Hematopoietic multipotent progenitor cell treated with erythropoietin and hydrocortisone succinate and interleukin-3 and kit ligand, for 8 days (in vitro differentiated cells): ENCODE measurements at regions not wholly inside any gene's neighbourhood (a gene's known extent, or its start where the extent isn't known, plus 50 kb on each side); places are given as distances from the start of the nearest gene placed in this dataset.
"Not testable (repeated sequence)": the region's sequence is repeated elsewhere in the genome, so short reads cannot be mapped to it uniquely, and the experiment has no call there.

ENCODE experiments used
- DNase-seq: peaks from one replicate; pipeline ENCODE4 v3.0.0-alpha.2; 2015

DNA sequence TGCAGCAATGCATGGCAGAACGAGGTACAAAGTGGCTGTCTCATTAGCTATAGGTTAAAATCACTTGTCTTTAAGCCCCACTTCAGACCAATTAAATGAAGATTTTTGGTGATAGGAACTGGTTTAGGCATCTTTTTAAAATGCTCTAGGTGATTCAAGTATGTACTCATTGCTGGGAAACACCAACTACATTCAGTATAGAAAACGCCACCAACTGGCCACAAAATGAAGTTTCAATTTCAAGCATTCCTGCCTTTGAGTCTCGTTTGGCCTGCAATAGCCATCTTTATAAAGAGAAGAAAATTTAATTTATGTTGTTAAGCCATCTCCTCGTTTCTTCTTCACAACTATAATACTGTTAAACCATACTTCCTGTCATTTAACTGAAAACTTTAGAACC, 587.9 kb downstream of the GBE1 start:
- no peak for DNase-seq

DNA sequence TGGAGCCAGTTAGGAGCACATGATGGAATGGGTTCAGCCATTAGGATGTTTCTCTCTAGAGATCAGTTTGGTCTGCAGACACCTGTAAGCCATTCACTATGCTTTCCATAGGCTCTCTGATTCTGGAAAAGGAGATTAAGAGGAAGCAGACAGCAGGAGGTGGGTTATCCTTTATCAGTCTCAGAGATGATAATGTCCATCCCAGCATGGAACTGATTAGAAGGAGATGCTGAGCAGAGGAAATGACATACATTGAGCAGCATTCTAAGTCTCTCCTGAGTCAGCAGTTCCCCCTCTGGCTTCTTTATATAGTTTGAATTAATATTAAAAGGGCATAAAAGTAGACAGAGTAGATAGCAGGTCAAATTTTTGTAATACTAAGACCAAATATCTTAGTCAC, 591.1 kb downstream of the GBE1 start:
- no peak for DNase-seq

DNA sequence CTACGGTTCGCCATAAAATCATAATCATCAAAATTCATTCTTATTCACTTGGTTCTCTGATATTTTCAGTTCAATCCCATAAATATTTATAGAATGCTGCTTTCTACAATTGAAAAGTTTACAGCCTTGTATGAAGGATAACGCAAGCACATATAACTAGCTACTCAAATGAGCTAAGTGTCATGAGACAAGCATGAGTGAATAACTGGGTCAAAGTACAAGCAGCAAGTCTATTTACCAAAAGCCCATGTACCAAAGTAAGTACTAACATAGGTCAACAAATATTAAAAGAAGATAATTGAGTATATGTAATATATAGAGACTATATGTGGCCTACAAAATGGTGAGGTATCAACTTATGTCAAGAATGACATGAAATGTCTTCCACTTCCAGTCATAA, 596.6 kb downstream of the GBE1 start:
- DNase-seq: no peak

DNA sequence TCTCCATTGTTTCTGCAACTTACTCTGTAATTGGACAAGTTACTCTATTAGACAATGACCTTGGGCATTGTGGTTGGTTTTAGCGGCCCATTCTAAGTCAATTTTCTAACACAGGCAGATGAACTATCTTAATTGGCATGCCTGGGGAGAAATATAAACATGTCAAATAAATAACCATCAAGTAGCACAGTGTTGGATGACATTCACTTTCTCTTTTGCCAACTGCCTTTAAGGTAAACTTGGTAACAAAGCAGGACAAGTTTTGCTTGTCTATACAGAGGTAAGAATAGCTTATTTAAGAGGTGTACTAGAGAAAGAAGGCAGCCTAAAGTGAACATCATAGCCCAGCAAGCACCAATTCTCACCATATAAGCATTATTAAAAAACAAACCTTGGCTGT, 599.6 kb downstream of the GBE1 start:
- DNase-seq: no peak

DNA sequence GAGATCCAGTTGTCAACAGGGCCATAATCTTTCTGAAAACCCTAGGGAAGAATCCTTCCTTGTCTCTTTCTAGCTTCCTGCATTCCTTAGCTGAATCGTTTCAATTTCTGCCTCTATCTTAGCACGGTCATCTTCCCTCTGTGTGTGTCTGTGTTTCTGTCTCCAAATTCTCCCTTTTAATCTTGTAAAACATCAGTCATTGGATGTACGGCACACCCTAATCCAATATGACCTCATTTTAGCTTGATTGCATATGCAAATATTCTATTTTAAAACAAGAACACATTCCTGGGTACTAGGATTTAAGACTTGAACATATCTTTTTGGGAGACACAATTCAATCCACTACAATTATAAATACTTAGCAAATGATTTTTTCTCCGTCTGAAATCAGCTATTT, 600.3 kb downstream of the GBE1 start:
- no peak for DNase-seq

DNA sequence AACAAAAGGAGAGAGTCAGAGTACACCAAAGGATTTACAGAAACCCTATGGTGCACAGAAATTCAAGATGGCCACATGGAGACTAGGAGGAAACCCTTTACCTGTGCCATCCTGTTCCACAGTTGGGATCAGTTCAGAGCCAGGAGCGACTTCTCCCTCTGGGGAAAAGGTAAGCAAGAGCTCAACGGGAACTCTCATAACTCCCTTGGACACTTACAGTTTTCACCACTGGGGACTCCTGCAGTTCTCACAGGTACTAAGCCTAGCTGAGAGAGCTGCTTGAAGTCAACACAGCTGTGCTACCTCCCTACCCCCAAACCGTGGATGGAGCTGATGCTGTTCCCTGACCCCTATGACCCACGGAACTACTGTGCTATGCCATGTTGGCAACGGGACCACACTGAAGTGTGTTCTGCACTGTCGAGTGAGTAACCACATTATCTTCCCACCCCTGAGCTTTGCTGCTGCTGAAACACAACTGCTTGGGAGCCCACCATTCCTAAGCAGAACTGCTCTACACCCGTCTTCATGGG, 606.8 kb downstream of the GBE1 start:
- DNase-seq: no peak

DNA sequence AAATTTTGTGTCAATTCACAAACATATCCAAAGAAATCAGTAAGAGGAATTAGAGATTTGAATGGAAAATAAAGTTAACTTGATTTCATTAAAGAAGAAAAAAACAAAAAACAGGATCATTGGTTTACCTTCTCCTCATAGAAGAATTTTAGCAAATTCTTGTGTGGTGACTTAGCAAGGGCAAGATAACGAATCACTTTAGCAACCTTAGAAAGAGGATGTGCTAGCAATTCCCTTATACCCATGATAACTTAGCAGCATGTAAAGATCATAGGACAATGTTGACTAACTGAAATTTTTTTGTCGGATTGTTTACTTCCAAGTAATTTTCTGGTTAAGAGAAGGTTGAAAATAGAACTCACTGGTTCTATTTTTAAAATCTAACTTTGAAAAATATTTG, 609.3 kb downstream of the GBE1 start:
- no peak for DNase-seq

DNA sequence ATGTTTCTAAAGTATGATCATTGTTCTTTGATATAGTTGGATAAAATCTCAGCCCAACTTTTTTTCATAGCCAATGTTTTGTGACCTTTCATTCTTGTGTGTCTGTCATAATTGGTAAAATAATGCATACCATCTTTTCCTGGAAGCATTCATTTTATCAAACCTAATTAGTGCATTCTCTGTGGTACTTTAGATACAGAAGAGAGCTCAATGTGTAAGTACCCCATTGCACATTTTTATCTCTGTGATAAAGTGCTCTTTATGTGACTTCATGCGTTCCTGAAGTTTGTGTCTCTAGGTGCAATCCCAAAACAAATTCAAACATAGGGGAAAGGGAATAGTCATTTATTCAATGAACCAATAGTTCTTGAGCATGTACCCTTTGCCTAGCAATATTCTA, 628.5 kb downstream of the GBE1 start:
- no peak for DNase-seq

DNA sequence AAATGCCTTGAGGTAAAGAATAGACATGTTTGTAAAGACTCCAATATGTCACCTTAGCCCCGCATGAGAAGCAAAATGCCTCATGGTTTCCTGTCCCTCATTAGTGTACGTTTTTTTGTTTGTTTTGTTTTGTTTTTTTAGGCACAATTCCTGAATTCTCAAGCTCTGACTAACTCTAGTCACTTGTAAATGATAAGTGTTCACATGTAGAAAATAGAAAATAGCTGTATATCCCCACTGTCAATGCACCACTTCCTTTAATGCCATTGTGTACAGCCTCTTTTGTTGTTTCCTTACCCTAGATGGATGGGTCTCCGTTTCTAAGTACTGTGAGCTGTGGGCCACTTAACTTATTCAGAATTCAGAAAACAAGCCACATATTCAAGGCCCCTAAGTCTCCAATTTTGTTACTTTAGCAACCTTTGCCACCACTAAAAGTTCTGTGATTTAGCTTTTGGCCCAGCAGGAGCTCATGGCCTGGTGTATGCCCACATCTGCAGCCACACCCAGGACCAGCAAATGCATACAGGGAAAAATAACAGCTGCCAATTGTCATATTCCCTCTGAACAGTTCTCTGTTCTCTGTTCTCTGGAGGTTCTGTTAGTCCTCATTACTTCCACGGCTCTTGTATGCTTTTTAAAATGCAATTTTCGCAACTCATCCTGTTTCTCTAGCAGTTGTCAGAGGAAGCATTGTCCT, 655.5 kb downstream of the GBE1 start:
- DNase-seq: no peak

DNA sequence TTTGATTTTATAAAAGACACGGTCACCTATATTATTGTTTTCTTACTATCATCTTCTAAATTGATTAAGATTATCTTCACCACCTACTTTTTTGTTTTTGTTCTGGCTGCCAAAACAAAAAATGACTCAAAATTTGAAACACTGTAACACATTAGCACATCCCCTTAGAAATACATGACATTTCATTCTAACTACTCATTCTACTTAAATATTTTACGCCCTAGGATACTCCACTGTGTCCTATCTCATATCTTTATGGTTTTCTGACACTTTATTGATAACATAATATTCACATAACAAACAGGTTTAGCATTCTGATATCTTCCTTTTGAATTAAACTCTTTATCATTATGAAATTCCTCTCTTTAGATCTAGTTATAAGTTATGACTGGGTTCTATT, 656.2 kb downstream of the GBE1 start:
- DNase-seq: no peak

DNA sequence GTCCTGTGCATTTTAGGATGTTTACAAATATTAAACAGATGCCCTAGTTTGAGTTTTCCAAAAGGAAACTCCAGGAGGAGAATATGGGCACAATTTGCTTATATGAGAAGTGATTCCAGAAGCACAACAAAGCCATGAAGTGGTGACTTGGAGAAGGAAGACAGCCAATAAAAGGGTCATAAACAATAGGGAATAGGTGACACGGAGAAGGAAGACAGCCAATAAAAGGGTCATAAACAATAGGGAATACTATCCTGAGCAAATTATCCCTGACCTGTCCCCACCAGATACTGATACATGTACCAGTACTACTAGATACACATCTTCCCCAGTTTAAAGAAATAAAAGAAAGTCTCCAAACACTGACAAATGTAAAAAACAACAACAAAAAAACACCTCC, 663.6 kb downstream of the GBE1 start:
- DNase-seq: no peak

DNA sequence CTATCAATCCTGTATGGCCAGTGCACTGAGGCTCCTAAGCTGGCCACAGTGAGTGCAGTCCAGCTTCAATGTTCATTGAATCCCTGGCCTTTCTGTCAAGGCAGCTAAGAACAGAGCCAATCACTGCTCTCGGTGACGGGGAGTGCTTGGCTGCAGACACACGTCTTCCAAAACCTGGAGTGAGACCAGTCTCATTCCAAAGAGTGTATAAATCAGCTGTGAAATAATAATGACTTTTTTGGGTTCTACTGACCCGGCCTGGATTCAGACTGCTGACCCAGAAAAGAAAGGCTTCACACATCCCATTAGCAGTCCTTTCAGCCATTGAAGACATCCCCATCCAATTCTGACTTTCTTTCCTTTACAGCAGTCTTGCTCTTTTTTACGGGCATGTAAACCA, 665.5 kb downstream of the GBE1 start:
- no peak for DNase-seq

DNA sequence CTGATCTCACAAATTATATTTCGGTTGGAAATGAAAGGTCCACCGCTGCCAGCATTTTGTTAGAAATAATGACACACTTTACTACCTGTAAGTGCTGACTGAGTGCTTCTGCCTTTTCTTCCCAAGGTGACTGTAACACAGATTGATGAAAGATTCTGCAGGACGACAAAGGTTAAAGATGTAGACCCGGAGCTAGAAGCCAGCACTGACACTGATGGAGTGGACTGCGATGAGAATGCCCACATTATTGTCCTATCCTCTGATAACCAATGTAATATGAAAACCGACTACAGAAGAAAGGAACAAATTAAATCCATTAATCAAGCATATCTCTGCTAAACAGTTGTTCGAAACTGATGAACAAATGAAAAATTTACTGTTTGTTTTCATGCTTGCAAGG, 666.5 kb downstream of the GBE1 start:
- no peak for DNase-seq

DNA sequence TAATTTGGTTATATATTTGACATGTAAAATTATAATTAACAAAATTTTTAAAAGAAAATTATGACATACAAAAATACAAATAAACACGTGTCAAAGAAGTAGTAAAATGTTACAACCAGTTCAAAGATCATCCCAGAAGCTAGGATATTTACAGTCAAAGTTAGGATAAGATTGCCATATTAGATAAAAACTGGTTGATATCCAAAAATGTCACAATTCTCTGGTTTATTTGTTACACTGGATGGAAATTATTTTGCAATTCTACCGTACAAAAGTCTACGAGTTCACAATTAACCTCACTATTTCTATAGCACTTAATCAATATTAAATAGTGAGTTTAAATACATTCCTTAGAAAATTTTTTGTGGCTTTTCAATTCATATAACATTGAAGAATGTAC, 673.8 kb downstream of the GBE1 start:
- no peak for DNase-seq

DNA sequence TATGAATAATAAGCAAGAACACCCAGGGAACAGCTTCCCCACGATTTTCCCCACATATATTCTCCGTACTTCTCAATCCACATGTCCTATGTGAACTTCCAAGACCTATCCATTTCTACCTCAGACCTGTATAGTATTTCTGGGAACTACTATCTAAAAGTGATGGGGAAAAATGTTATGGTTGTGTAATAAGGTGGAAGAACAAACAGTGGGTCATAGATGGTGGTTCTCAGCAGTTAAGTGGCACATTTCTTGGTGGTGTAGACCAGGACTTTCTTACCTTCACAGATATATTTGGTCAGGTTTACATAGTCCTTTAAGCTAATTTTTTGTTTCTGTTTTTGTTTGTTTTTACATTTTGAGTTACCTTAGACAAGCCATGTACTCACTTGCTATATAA, 675.1 kb downstream of the GBE1 start:
- no peak for DNase-seq

DNA sequence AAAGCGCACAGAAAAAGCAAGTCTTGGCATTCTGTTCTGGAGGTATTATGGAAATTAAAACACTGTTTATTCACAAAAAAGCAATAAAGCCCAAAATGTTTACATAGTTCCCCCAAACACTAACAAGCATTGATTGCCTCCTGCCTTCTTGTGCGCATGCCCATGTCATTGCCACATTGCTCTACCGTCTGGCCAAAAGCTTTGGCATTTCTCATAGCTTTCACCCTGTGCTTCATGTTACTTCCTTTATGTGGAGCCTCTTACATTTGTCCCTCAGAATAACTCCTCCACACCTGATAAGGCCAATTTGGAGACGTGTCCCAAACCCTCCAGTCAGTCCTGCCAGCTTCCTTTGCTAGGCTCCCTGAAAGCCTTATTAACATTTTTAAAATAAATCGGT, 680.8 kb downstream of the GBE1 start:
- no peak for DNase-seq

DNA sequence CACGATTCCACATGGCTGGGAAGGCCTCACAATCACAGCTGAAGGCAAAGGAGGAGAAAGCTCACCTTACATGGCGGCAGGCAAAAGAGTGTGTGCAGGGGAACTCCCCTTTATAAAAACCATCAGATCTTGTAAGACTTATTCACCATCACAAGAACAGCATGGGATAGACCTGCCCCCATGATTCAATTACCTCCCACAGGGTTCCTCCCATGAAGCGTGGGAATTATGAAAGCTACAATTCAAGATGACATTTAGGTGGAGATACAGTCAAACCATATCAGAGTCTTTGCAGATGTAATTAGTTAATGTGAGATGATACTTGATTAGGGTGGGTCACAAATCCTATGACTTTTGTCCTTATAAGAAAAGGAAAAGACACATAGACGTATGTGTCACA, 688.9 kb downstream of the GBE1 start:
- no peak for DNase-seq

DNA sequence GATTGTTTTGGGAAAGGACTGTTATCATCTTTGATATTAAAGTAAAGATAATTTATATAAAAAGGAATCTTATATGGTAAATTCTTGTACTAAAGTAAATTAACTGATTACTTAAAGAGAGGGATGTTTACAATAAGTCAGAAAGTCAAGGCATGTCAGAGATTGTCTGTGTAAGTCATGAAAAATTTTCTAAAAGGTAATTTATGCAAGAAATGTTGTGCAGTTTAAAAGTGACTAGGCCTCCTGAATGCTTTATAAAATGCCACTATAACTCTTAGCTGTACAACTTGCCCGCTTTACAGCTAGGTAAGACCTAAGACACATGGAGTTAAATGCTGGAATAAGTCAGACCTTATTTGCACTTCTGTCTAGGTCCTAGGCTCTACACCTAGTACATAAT, 692.9 kb downstream of the GBE1 start:
- no peak for DNase-seq

DNA sequence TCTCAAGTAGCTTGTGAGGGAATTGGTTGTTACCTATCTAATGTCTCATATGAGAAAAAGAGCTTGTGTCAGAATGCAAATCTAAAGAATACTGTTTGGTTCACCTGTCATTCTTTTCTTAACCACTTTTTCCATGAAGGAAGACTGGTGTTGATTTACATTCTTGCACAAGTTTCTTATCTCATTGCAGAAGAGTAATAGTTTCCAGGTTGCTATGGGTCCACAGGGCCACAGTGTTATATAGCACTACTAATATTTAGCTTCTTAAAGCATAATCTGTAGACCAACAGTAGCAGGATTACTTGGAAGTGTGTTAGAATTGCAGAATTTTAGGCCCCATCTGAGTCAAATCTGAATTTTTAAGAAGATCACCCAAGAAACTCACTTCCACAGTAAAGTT, 697.5 kb downstream of the GBE1 start:
- DNase-seq: no peak

DNA sequence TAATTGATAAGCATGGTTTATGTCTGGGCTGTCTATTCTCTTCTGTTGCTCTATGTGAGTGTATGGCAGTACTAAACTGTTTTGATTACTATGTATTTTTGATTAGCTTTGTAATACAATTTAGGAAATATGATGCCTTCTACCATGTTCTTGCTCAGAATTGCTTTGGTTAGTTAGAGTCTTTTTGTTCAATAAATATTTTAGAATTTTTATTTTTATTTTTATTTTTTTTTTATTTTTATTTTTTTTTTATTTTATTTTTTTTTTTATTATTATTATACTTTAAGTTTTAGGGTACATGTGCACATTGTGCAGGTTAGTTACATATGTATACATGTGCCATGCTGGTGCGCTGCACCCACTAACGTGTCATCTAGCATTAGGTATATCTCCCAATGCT, 710.3 kb downstream of the GBE1 start:
- DNase-seq: not testable (repeated sequence)

DNA sequence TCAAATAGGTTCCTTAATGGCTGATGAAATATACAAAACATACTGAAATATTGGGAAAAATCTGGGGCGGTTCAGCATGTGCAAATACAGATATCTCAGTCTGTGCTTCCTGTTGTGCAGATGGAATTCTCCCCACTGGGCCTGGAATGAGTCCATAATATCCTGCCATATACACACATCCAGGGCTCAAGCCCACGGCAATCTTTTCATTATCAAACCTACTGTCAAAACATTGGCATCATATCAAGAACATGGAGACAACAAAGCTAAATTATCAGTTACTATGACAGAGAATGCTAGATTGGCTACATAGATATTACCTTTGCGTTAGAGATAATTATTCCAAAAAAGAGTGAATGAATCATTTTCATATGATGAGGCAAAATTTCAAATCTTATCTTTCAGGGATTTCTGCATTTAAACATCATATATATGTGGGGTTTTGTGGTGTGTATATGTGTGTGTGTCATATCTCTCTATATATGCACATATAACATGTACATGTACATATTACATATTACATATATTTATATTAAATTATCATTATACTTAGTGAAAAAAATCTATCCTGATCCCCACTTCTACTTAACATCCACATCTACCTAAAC, 713.3 kb downstream of the GBE1 start:
- no peak for DNase-seq

DNA sequence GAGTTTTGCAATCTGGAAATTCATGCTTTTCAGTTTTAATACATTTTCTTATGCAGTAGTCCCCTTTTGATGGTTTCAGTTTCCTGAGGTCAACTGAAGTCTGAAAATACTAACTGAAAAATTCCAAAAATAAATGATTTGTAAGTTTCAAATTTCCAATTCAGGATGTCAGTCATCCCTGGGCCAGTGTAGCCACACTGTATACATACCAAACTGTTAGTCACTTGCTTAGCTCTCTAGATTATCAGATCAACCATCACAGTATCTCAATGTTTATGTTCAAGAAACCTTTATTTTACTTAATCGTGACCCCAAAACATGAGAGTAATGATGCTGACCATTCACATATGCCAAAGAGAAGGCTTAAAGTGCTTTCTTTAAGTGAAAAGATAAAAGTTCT, 715.5 kb downstream of the GBE1 start:
- DNase-seq: no peak

DNA sequence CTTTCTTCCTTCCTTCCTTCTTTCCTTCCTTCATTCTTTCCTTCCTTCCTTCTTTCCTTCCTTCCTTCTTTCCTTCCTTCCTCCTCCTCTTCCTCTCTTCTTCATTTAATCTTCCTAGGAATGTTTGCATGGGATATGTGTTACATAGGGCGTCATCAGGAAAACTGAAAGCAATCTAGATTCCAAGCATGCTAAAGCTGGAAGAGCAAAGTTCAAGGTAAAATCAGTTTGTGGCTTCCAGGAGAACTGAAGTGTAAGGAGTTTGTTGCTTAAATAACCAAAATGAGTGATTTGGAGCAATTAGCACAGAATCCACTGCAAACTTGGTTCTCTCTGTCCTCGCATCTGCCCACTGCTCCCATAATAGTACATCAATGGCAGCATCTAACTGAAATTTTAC, 716.2 kb downstream of the GBE1 start:
- DNase-seq: no peak

DNA sequence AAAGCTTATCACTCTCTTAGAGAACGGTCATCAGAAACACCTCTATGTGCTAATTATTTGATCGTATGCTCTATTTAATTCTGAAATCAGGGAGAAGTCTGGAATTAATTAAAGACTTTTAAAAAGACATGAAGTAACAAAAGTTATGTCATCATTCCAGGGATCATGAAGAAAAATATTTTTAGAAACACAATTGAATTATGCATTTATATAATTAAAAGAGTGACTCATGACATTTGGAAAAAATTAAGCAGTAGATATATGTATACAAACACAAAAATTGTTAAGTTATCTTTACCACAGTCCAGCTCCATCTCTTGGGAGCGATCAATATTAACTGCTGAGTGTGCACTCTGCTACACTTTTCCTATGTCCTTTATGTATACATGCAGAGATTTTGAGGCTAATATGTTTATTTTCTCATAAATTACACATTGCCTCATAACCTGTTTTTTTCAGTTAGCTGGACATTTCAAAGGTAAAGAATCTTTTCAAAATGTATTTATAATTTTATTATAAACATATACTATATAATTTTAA, 717.7 kb downstream of the GBE1 start:
- DNase-seq: no peak

DNA sequence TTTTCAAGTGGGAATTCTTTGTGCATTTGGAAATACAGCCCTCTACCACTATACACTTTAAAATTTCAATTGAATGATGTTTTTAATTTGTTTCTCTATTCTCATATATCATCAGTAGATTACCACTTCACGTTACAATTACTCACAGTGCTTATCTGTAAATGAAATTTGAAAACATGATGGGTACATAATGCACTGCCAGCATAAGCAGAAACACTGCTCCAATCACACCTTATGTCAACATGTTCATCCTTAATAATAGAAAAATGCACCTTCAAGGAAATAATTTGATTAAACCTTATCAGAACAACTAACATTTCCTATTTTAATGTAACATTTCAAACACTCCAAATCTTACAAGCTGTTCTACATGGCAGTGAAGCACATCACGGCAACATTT, 718.4 kb downstream of the GBE1 start:
- DNase-seq: no peak
